Loucy (cell line): ENCODE measurements at regions not wholly inside any gene's neighbourhood (a gene's known extent, or its start where the extent isn't known, plus 50 kb on each side); places are given as distances from the start of the nearest gene placed in this dataset.

Source experiments
- H2AFZ ChIP-seq: fragments of 200-600 bp; sonication (generic); 2 replicates; pipeline ENCODE4 v1.6.0; 2016; ENCODE audit warnings: antibody characterized with exemption, mild to moderate bottlenecking, low read length, moderate library complexity
- H3F3A ChIP-seq: fragments of 200-600 bp; 2 replicates; pipeline ENCODE4 v1.6.0; 2016; ENCODE audit warnings: antibody characterized with exemption, low read depth, mild to moderate bottlenecking
- H3K27me3 ChIP-seq: fragments of 200-600 bp; sonication (generic); 2 replicates; pipeline ENCODE4 v1.6.1; 2014; ENCODE audit warnings: low read length, mild to moderate bottlenecking; ENCODE audit not compliant: insufficient read depth, poor library complexity, severe bottlenecking
- H3K36me3 ChIP-seq: fragments of 200-600 bp; sonication (generic); 2 replicates; pipeline ENCODE4 v1.6.1; 2016; ENCODE audit warnings: low read length; ENCODE audit not compliant: insufficient read depth
- H3K4me1 ChIP-seq: fragments of 200-600 bp; sonication (generic); 2 replicates; pipeline ENCODE4 v1.5.1; 2014; ENCODE audit warnings: low read length, mild to moderate bottlenecking; ENCODE audit not compliant: insufficient read depth, poor library complexity, severe bottlenecking
- H3K4me2 ChIP-seq: fragments of 200-600 bp; sonication (generic); 2 replicates; pipeline ENCODE4 v1.6.0; 2014; ENCODE audit warnings: antibody characterized with exemption, low read length, low read depth, mild to moderate bottlenecking; ENCODE audit not compliant: poor library complexity, severe bottlenecking
- H3K4me3 ChIP-seq: fragments of 200-600 bp; sonication (generic); 2 replicates; pipeline ENCODE4 v1.5.1; 2014; ENCODE audit warnings: low read length, mild to moderate bottlenecking, mixed read lengths; ENCODE audit not compliant: poor library complexity, severe bottlenecking
- H3K79me2 ChIP-seq: fragments of 200-600 bp; sonication (generic); 2 replicates; pipeline ENCODE4 v1.6.1; 2014; ENCODE audit warnings: low read length; ENCODE audit not compliant: insufficient read depth
- H3K9ac ChIP-seq: fragments of 200-600 bp; sonication (generic); 2 replicates; pipeline ENCODE4 v1.6.0; 2014; ENCODE audit warnings: mild to moderate bottlenecking, low read depth, low read length, moderate library complexity; ENCODE audit not compliant: poor library complexity, severe bottlenecking
- H3K9me2 ChIP-seq: fragments of 200-600 bp; sonication (generic); replicated peaks from 2 replicates; pipeline ENCODE4 v1.6.1; 2016; ENCODE audit warnings: low read depth, low read length, mixed read lengths
- H3K9me3 ChIP-seq: fragments of 200-600 bp; sonication (generic); 2 replicates; pipeline ENCODE4 v1.6.1; 2014; ENCODE audit warnings: mild to moderate bottlenecking, antibody characterized with exemption, low read length, low read depth; ENCODE audit not compliant: insufficient read depth
- H4K20me1 ChIP-seq: fragments of 200-600 bp; sonication (generic); 2 replicates; pipeline ENCODE4 v1.6.0; 2014; ENCODE audit warnings: antibody characterized with exemption, low read length, mild to moderate bottlenecking; ENCODE audit not compliant: insufficient read depth, poor library complexity, severe bottlenecking
- CTCF ChIP-seq: fragments of 200-600 bp; sonication (generic); conservative IDR thresholded peaks from 2 replicates; pipeline ENCODE4 v1.5.1; 2014; ENCODE audit warnings: mild to moderate bottlenecking, antibody characterized with exemption, low read length
- EZH2phosphoT487 ChIP-seq: fragments of 200-600 bp; IDR thresholded peaks from 2 replicates; pipeline ENCODE4 v1.6.1; 2018; ENCODE audit warnings: antibody characterized with exemption, mild to moderate bottlenecking, moderate library complexity, borderline replicate concordance

- no peaks in the 10 kb centered on the region for H3K9me2 ChIP-seq
- H3K9ac ChIP-seq = no peak overlapping the region
- H3K4me2 ChIP-seq = no peak overlapping the region
- no peaks in the 10 kb centered on the region for H3K27me3 ChIP-seq
- no peak overlapping the region for H3K4me3 ChIP-seq
- TF ChIP-seq CTCF = no peak
- no peak for TF ChIP-seq EZH2phosphoT487
- no peaks in the 10 kb centered on the region for H3F3A ChIP-seq
- no peak overlapping the region for H2AFZ ChIP-seq
- H3K9me3 ChIP-seq = no peaks in the 10 kb centered on the region
- H3K79me2 ChIP-seq = no peaks in the 10 kb centered on the region
- H3K36me3 ChIP-seq = no peaks in the 10 kb centered on the region
- no peaks in the 10 kb centered on the region for H4K20me1 ChIP-seq
- no peaks in the 10 kb centered on the region for H3K4me1 ChIP-seq
Observed at GRCh38 chr14:76293221-76293620, 82.7 kb upstream of the ESRRB start.

- Histone ChIP-seq H3K9ac (no peak overlapping the region), H3K27me3 (no peaks in the 10 kb centered on the region), H4K20me1 (no peaks in the 10 kb centered on the region), H2AFZ (no peak overlapping the region), H3K36me3 (no peaks in the 10 kb centered on the region), H3K4me1 (no peaks in the 10 kb centered on the region), H3F3A (no peaks in the 10 kb centered on the region), H3K4me3 (no peak overlapping the region), H3K9me3 (no peaks in the 10 kb centered on the region), H3K4me2 (no peak overlapping the region), H3K9me2 (no peaks in the 10 kb centered on the region), H3K79me2 (no peaks in the 10 kb centered on the region)
- TF ChIP-seq CTCF = no peak
Observed at GRCh38 chr14:76293923-76294322, 82.0 kb upstream of the ESRRB start.

GRCh38 chr14:76294876-76295275 lies 81.1 kb upstream of the ESRRB start:
- no peaks in the 10 kb centered on the region for H3K27me3 ChIP-seq
- H2AFZ ChIP-seq = no peak overlapping the region
- H3F3A ChIP-seq = no peaks in the 10 kb centered on the region
- H3K9me3 ChIP-seq = no peaks in the 10 kb centered on the region
- no peaks in the 10 kb centered on the region for H3K4me1 ChIP-seq
- no peaks in the 10 kb centered on the region for H3K79me2 ChIP-seq
- no peaks in the 10 kb centered on the region for H3K36me3 ChIP-seq
- H4K20me1 ChIP-seq = no peaks in the 10 kb centered on the region
- H3K9me2 ChIP-seq = no peaks in the 10 kb centered on the region
- no peak overlapping the region for H3K4me2 ChIP-seq
- no peak for TF ChIP-seq CTCF
- TF ChIP-seq EZH2phosphoT487 = no peak
- no peak overlapping the region for H3K9ac ChIP-seq
- no peak overlapping the region for H3K4me3 ChIP-seq
